Breast epithelium (tissue), 4 donors: ENCODE measurements at regions not wholly inside any gene's neighbourhood (a gene's known extent, or its start where the extent isn't known, plus 50 kb on each side); places are given as distances from the start of the nearest gene placed in this dataset.

ENCODE experiments used
- DNase-seq, 2 donors: peaks; one replicate each; pipeline ENCODE4 v3.0.0-alpha.2; 2019; ENCODE audit warnings: low spot score in 2 of 2
- H3K27ac ChIP-seq, 2 donors: fragments of 200-600 bp; sonication (generic) in 1 of 2; one replicate each; pipeline ENCODE4 v1.5.1; 2016 to 2019; ENCODE audit warnings: mild to moderate bottlenecking in 1 of 2
- H3K27me3 ChIP-seq, 2 donors: fragments of 200-600 bp; sonication (generic) in 1 of 2; one replicate each; pipeline versions ENCODE4 v1.5.1 to v1.6.0; 2017 to 2019; ENCODE audit warnings: control low read depth in 1 of 2, mild to moderate bottlenecking in 1 of 2
- H3K36me3 ChIP-seq: fragments of 200-600 bp; one replicate; pipeline ENCODE4 v1.5.1; 2019
- H3K4me1 ChIP-seq, 2 donors: fragments of 200-600 bp; sonication (generic); one replicate each; pipeline ENCODE4 v1.5.1; 2016 to 2019; ENCODE audit warnings: control low read depth in 1 of 2
- H3K4me3 ChIP-seq, 3 donors: fragments of 200-600 bp; sonication (generic); 1 replicate in 2 of 3; 2 replicates in 1 of 3; pipeline ENCODE4 v1.5.1; 2016 to 2019; ENCODE audit warnings: mild to moderate bottlenecking in 3 of 3, moderate library complexity in 2 of 3
- H3K9me3 ChIP-seq, 2 donors: fragments of 200-600 bp; sonication (generic) in 1 of 2; one replicate each; pipeline ENCODE4 v1.5.1; 2016 to 2019; ENCODE audit warnings: control low read depth in 1 of 2
- CTCF ChIP-seq, 3 donors: fragments of 450-650 bp; IDR thresholded peaks; one replicate each; pipeline ENCODE4 v1.5.1; 2016 to 2017; ENCODE audit warnings: antibody characterized with exemption in 3 of 3, mild to moderate bottlenecking in 3 of 3, moderate library complexity in 3 of 3
- POLR2A ChIP-seq: fragments of 450-650 bp; IDR thresholded peaks from one replicate; pipeline ENCODE4 v1.6.1; 2016; ENCODE audit warnings: antibody characterized with exemption, mild to moderate bottlenecking, moderate library complexity
- POLR2AphosphoS5 ChIP-seq, 3 donors: sonication (generic); formaldehyde crosslinking; IDR thresholded peaks; one replicate each; pipeline ENCODE4 v1.6.1; 2017; ENCODE audit warnings: antibody characterized with exemption in 3 of 3
- intact Hi-C: fragments of 100-400 bp; cut with DNase I; formaldehyde crosslinking; loops from one replicate; pipeline ENCODE4 v1.15.1; 2023; ENCODE audit warnings: low total_unique reads

DNA sequence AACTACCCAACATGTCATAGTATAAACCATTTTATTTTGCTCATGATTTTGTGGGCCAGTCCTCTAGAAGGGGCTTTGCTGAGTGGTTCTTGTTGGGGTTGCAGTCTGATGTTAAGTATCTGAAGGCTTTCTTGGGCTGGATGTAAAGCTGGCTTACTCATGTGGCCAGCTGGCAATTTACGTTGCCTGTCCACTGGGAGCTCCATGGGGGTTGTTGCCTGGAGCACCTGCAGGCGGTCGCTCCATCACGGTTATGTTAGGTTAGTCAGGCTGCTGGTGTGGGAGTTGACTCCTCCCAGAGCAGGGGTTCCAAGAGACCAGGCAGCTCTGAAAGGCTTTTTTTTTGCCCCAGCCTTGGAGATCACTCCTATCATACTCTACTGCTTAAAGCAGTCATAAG lies 98.1 kb downstream of the NR1D2 start:
- H3K9me3 ChIP-seq: no peaks in the 10 kb centered on the region
- DNase-seq: no peak
- H3K27ac ChIP-seq: peak overlapping the region; percentile 66 to 82
- no peaks in the 10 kb centered on the region for H3K36me3 ChIP-seq
- intact Hi-C loops: no loop called here
- H3K4me1 ChIP-seq: no peaks in the 10 kb centered on the region
- H3K27me3 ChIP-seq: no peaks in the 10 kb centered on the region
- H3K4me3 ChIP-seq: no peak overlapping the region
- no peak for TF ChIP-seq CTCF (IDR thresholded peaks at IDR 0.05)
- TF ChIP-seq POLR2AphosphoS5 (IDR thresholded peaks at IDR 0.05): no peak
- no peak for TF ChIP-seq POLR2A

- H3K4me1 ChIP-seq: no peaks in the 10 kb centered on the region
- intact Hi-C loops: no loop called here
- no peak overlapping the region for H3K4me3 ChIP-seq
- no peaks in the 10 kb centered on the region for H3K9me3 ChIP-seq
- H3K27me3 ChIP-seq: no peaks in the 10 kb centered on the region
- no peak for TF ChIP-seq POLR2AphosphoS5 (IDR thresholded peaks at IDR 0.05)
- TF ChIP-seq CTCF (IDR thresholded peaks at IDR 0.05): no peak
- TF ChIP-seq POLR2A: no peak
- H3K36me3 ChIP-seq: no peaks in the 10 kb centered on the region
- no peak for DNase-seq
- H3K27ac ChIP-seq: peak overlapping the region in 1 of 2 donors; percentile 28
Measured at GRCh38 chr3:24043985-24044384, 98.9 kb downstream of the NR1D2 start.

DNA sequence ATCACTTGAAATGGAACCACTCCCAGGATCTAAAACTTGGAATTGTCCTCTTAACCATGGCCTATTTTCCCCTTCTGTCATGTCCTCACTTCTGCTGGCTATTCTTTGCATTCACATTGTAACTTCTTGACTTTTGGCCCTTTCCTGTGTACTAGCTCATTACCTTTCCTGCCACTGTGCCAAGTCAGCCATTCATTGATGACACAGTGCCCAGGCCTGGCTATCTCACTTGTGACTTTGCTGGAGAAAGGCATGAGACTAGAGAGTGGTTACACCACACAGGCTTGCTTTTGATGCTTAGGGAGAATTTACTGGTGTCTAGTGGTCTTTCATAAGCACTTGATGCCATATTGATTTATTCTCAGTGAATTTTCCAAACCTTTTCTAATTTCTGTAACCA lies 101.1 kb downstream of the NR1D2 start:
- no peaks in the 10 kb centered on the region for H3K36me3 ChIP-seq
- intact Hi-C loops: no loop called here
- H3K27me3 ChIP-seq: no peaks in the 10 kb centered on the region
- TF ChIP-seq POLR2A (no peak), POLR2AphosphoS5 (IDR thresholded peaks at IDR 0.05) (no peak), CTCF (IDR thresholded peaks at IDR 0.05) (no peak)
- H3K4me1 ChIP-seq: no peaks in the 10 kb centered on the region
- H3K27ac ChIP-seq: no peak overlapping the region
- DNase-seq: no peak
- H3K4me3 ChIP-seq: no peak overlapping the region
- no peaks in the 10 kb centered on the region for H3K9me3 ChIP-seq

GRCh38 chr3:24047513-24047912 lies 102.4 kb downstream of the NR1D2 start:
- H3K27me3 ChIP-seq: no peaks in the 10 kb centered on the region
- no peaks in the 10 kb centered on the region for H3K4me1 ChIP-seq
- H3K9me3 ChIP-seq: no peaks in the 10 kb centered on the region
- H3K4me3 ChIP-seq: no peak overlapping the region
- no peaks in the 10 kb centered on the region for H3K36me3 ChIP-seq
- no peak for DNase-seq
- H3K27ac ChIP-seq: peak overlapping the region; percentile 9 to 12
- intact Hi-C loops: no loop called here
- TF ChIP-seq POLR2AphosphoS5 (IDR thresholded peaks at IDR 0.05) (no peak), CTCF (IDR thresholded peaks at IDR 0.05) (no peak), POLR2A (no peak)

GRCh38 chr3:24048843-24049242 lies 103.8 kb downstream of the NR1D2 start:
- H3K4me3 ChIP-seq: no peak overlapping the region
- DNase-seq: no peak
- no peak for TF ChIP-seq CTCF (IDR thresholded peaks at IDR 0.05)
- peak overlapping the region in 1 of 2 donors; percentile 14 for H3K27ac ChIP-seq
- intact Hi-C loops: no loop called here
- H3K9me3 ChIP-seq: no peaks in the 10 kb centered on the region
- H3K36me3 ChIP-seq: no peaks in the 10 kb centered on the region
- H3K4me1 ChIP-seq: no peaks in the 10 kb centered on the region
- H3K27me3 ChIP-seq: no peaks in the 10 kb centered on the region
